Smooth muscle cell (in vitro differentiated cells): ENCODE measurements at regions not wholly inside any gene's neighbourhood (a gene's known extent, or its start where the extent isn't known, plus 50 kb on each side); places are given as distances from the start of the nearest gene placed in this dataset.

Source experiments
- DNase-seq: peaks from one replicate; lab custom pipeline; 2025; ENCODE audit not compliant: unreplicated experiment; lab: John Stamatoyannopoulos, UW
- H2AFZ ChIP-seq: fragments of 200-600 bp; sonication (generic); 2 replicates; pipeline ENCODE4 v1.6.0; 2016; ENCODE audit warnings: antibody characterized with exemption, low read depth, mild to moderate bottlenecking
- H3F3A ChIP-seq: fragments of 200-600 bp; sonication (generic); 2 replicates; pipeline ENCODE4 v1.6.0; 2017; ENCODE audit warnings: antibody characterized with exemption, low read depth
- H3K27ac ChIP-seq: fragments of 200-600 bp; sonication (generic); 2 replicates; pipeline ENCODE4 v1.5.1; 2016; ENCODE audit warnings: low read depth, mild to moderate bottlenecking
- H3K27me3 ChIP-seq: fragments of 200-600 bp; sonication (generic); 2 replicates; pipeline ENCODE4 v1.6.1; 2016; ENCODE audit warnings: low read depth, mild to moderate bottlenecking
- H3K36me3 ChIP-seq: fragments of 200-600 bp; sonication (generic); 2 replicates; pipeline ENCODE4 v1.5.1; 2016; ENCODE audit warnings: low read depth
- H3K4me1 ChIP-seq: fragments of 200-600 bp; sonication (generic); 2 replicates; pipeline ENCODE4 v1.5.1; 2016; ENCODE audit warnings: low read depth
- H3K4me2 ChIP-seq: fragments of 200-600 bp; sonication (generic); 2 replicates; pipeline ENCODE4 v1.6.0; 2016; ENCODE audit warnings: mild to moderate bottlenecking
- H3K4me3 ChIP-seq: fragments of 200-600 bp; sonication (generic); 2 replicates; pipeline ENCODE4 v1.5.1; 2016; ENCODE audit warnings: mild to moderate bottlenecking
- H3K79me2 ChIP-seq: fragments of 200-600 bp; sonication (generic); 2 replicates; pipeline ENCODE4 v1.6.0; 2016; ENCODE audit warnings: low read depth, mild to moderate bottlenecking
- H3K9ac ChIP-seq: fragments of 200-600 bp; sonication (generic); 2 replicates; pipeline ENCODE4 v1.6.0; 2016; ENCODE audit warnings: low read depth
- H3K9me3 ChIP-seq: fragments of 200-600 bp; sonication (generic); replicated peaks from 2 replicates; pipeline ENCODE4 v1.5.1; 2016; ENCODE audit warnings: low read depth
- H4K20me1 ChIP-seq: fragments of 200-600 bp; sonication (generic); 2 replicates; pipeline ENCODE4 v1.6.0; 2016; ENCODE audit warnings: low read depth
- WGBS: methylation state at CpG from one replicate; pipeline ENCODE4 v1.1.7; 2016; ENCODE audit warnings: low lambda C conversion rate; 5-methylcytosine and 5-hydroxymethylcytosine counted together
- TF ChIP-seq, protein P1 (sequence below): fragments of 200-600 bp; sonication (generic); IDR thresholded peaks from 2 replicates; pipeline ENCODE4 v1.5.1; 2017; ENCODE audit warnings: borderline replicate concordance, mild to moderate bottlenecking, antibody characterized with exemption; ENCODE audit not compliant: insufficient read depth, poor library complexity, severe bottlenecking

DNA sequence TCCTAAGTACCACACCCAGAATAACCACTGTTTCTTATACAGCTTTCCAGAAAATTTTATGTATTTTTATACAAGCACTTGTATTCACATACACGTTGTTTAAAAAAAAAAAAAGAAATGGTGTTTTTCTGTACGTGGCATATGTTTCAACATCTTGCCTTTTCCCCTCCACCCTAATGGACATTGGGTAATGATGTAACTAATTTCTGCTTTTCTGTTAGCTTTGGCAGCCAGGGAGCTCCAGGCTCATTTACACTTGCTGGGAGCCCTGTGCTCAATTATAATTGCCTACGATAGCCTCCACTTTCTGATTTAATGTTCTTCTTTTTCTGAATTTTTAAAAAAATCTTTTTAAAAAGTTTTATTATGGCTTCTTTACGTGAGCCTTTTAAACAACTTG is 352.4 kb downstream of the UTRN start:
- Histone ChIP-seq H3K4me1 (peaks cover 8% of the 10 kb centered on the region), H3K79me2 (peaks cover 4% of the 10 kb centered on the region), H3K27me3 (no peaks in the 10 kb centered on the region), H3K4me2 (peak overlapping the region; percentile 49), H4K20me1 (no peaks in the 10 kb centered on the region), H3K4me3 (no peak overlapping the region), H3K9ac (no peak overlapping the region), H3K9me3 (no peaks in the 10 kb centered on the region), H3F3A (peaks cover 11% of the 10 kb centered on the region), H3K36me3 (no peaks in the 10 kb centered on the region), H2AFZ (no peak overlapping the region), H3K27ac (peak overlapping the region; percentile 68)
- DNase-seq, result no peak
- WGBS, result 61% methylated on average over 4 of the region's 4 CpGs
- TF ChIP-seq, protein P1, sequence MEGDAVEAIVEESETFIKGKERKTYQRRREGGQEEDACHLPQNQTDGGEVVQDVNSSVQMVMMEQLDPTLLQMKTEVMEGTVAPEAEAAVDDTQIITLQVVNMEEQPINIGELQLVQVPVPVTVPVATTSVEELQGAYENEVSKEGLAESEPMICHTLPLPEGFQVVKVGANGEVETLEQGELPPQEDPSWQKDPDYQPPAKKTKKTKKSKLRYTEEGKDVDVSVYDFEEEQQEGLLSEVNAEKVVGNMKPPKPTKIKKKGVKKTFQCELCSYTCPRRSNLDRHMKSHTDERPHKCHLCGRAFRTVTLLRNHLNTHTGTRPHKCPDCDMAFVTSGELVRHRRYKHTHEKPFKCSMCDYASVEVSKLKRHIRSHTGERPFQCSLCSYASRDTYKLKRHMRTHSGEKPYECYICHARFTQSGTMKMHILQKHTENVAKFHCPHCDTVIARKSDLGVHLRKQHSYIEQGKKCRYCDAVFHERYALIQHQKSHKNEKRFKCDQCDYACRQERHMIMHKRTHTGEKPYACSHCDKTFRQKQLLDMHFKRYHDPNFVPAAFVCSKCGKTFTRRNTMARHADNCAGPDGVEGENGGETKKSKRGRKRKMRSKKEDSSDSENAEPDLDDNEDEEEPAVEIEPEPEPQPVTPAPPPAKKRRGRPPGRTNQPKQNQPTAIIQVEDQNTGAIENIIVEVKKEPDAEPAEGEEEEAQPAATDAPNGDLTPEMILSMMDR, result no peak

- Histone ChIP-seq H4K20me1 (no peaks in the 10 kb centered on the region), H3K79me2 (peaks cover 4% of the 10 kb centered on the region), H3K9ac (no peak overlapping the region), H2AFZ (peak overlapping the region; percentile 43), H3K4me2 (peak overlapping the region; percentile 48), H3K27me3 (no peaks in the 10 kb centered on the region), H3K27ac (peak overlapping the region; percentile 44), H3K36me3 (no peaks in the 10 kb centered on the region), H3K9me3 (no peaks in the 10 kb centered on the region), H3F3A (peaks cover 11% of the 10 kb centered on the region), H3K4me3 (no peak overlapping the region), H3K4me1 (peaks cover 13% of the 10 kb centered on the region)
- 6% methylated on average over 1 of the region's 1 CpG for WGBS
- DNase-seq, result no peak
- TF ChIP-seq, protein P1, result no peak
Measured at GRCh38 chr6:144639654-144640053, 354.5 kb downstream of the UTRN start.

GRCh38 chr6:144641286-144641685 is 356.2 kb downstream of the UTRN start:
- no peak overlapping the region for H2AFZ ChIP-seq
- no peak overlapping the region for H3K9ac ChIP-seq

DNA sequence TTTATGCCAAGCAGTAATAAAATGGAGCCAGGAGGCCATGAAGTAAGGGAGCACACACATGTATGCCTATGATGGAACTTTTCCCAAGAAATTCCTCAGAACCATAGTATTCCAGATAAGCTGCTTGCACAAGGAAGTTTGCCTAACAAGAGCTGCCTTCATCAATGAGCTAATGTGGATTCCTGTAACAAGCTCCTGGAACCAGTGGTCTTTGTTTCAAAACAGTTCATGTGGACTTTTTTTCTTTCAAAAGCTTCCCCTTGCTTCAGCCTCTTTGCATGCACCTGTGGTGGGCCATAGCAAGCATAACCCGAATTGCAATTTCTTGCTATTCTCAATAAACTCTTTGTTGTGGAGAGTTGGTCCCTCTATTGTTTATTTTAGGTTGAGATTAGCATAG is 359.6 kb downstream of the UTRN start:
- TF ChIP-seq, protein P1, result no peak
- Histone ChIP-seq H3K4me2 (no peak overlapping the region), H3K4me3 (no peak overlapping the region), H3K27me3 (no peaks in the 10 kb centered on the region), H3K9ac (no peak overlapping the region), H3K27ac (no peak overlapping the region), H3K36me3 (no peaks in the 10 kb centered on the region), H3K4me1 (peaks cover 31% of the 10 kb centered on the region), H4K20me1 (no peaks in the 10 kb centered on the region), H3K9me3 (no peaks in the 10 kb centered on the region), H3K79me2 (peaks cover 1% of the 10 kb centered on the region), H3F3A (peaks cover 15% of the 10 kb centered on the region), H2AFZ (no peak overlapping the region)
- 57% methylated on average over 1 of the region's 1 CpG for WGBS
- DNase-seq, result no peak

More at GRCh38 chr6:144641286-144641685, 356.2 kb downstream of the UTRN start:
- no peak overlapping the region for H3K27ac ChIP-seq
- peaks cover 29% of the 10 kb centered on the region for H3K4me1 ChIP-seq
- no peaks in the 10 kb centered on the region for H3K9me3 ChIP-seq
- WGBS, result 93% methylated on average over 1 of the region's 1 CpG
- peaks cover 4% of the 10 kb centered on the region for H3K79me2 ChIP-seq
- no peaks in the 10 kb centered on the region for H3K27me3 ChIP-seq
- H4K20me1 ChIP-seq, result no peaks in the 10 kb centered on the region
- no peaks in the 10 kb centered on the region for H3K36me3 ChIP-seq
- TF ChIP-seq, protein P1, result no peak
- H3F3A ChIP-seq, result peaks cover 20% of the 10 kb centered on the region
- H3K4me3 ChIP-seq, result no peak overlapping the region
- DNase-seq, result no peak
- H3K4me2 ChIP-seq, result no peak overlapping the region
